CD4-positive, alpha-beta T cell (primary cell): ENCODE measurements at regions not wholly inside any gene's neighbourhood (a gene's known extent, or its start where the extent isn't known, plus 50 kb on each side); places are given as distances from the start of the nearest gene placed in this dataset.

Experiments used
- ATAC-seq: fragments of 200-7000 bp; cut with Tn5 transposase; one replicate; pipeline ENCODE4 v1.10.0; 2022; ENCODE audit warnings: mild to moderate bottlenecking; ENCODE audit not compliant: poor library complexity
- CTCF ChIA-PET: fragments of 350-600 bp; sonication (Branson Sonifier 250); formaldehyde crosslinking; loops from one replicate; lab custom pipeline; 2021; ENCODE audit warnings: antibody characterized with exemption, inconsistent platforms; lab: Charles Lee
- POLR2A ChIA-PET: fragments of 350-600 bp; sonication (Branson Sonifier 250); formaldehyde crosslinking; loops from one replicate; lab custom pipeline; 2021; ENCODE audit warnings: antibody characterized with exemption, inconsistent platforms; lab: Charles Lee
- DNase-seq, 14 experiments: peaks; one replicate each; pipeline ENCODE4 v3.0.0-alpha.2; 2013 to 2020; ENCODE audit warnings: mixed read lengths in 2 of 14
- H3K27ac ChIP-seq, 2 donors: one replicate each; pipeline versions ENCODE4 v1.5.1 to v1.7.0; 2013; ENCODE audit warnings: low read length in 2 of 2, low read depth in 1 of 2, mild to moderate bottlenecking in 1 of 2
- H3K27me3 ChIP-seq, 2 experiments: 1 replicate in 1 of 2; 2 replicates in 1 of 2; pipeline versions ENCODE4 v1.6.1 to v1.7.0; 2013; ENCODE audit warnings: low read length in 2 of 2, control low read depth in 1 of 2, mild to moderate bottlenecking in 1 of 2, moderate library complexity in 1 of 2; ENCODE audit not compliant: insufficient read depth in 2 of 2, control insufficient read depth in 1 of 2
- H3K36me3 ChIP-seq: one replicate; pipeline ENCODE4 v1.6.1; 2013; ENCODE audit warnings: low read length, control low read depth; ENCODE audit not compliant: insufficient read depth
- H3K4me1 ChIP-seq: one replicate; pipeline ENCODE4 v1.6.1; 2013; ENCODE audit warnings: low read length, control low read depth; ENCODE audit not compliant: insufficient read depth
- H3K4me3 ChIP-seq: one replicate; pipeline ENCODE4 v1.5.1; 2013; ENCODE audit warnings: mild to moderate bottlenecking, low read length, moderate library complexity
- H3K9me3 ChIP-seq, 2 experiments: 1 replicate in 1 of 2; 2 replicates in 1 of 2; pipeline versions ENCODE4 v1.6.1 to v1.7.0; 2013; ENCODE audit warnings: low read length in 2 of 2, mild to moderate bottlenecking in 2 of 2, control low read depth in 1 of 2, moderate library complexity in 1 of 2; ENCODE audit not compliant: control insufficient read depth in 1 of 2, insufficient read depth in 1 of 2
- H3K27ac Mint-ChIP-seq: one replicate; pipeline ENCODE4 v1.8.0; 2020; ENCODE audit warnings: mixed read lengths
- H3K27me3 Mint-ChIP-seq: one replicate; pipeline ENCODE4 v1.8.0; 2021; ENCODE audit warnings: mixed read lengths
- H3K36me3 Mint-ChIP-seq: one replicate; pipeline ENCODE4 v1.8.0; 2021; ENCODE audit warnings: low read depth, mixed read lengths
- H3K4me1 Mint-ChIP-seq: one replicate; pipeline ENCODE4 v1.8.0; 2021; ENCODE audit warnings: low read depth, mixed read lengths
- H3K4me3 Mint-ChIP-seq: one replicate; pipeline ENCODE4 v1.8.0; 2020; ENCODE audit warnings: mild to moderate bottlenecking, mixed read lengths
- H3K9me3 Mint-ChIP-seq: one replicate; pipeline ENCODE4 v1.8.0; 2020; ENCODE audit warnings: mixed read lengths
- intact Hi-C, 2 experiments: fragments of 100-400 bp; cut with DNase I in 1 of 2; cut with micrococcal nuclease in 1 of 2; formaldehyde crosslinking; loops; one replicate each; pipeline versions ENCODE4 v1.15.1 to v1.9.0; 2023 to 2025; cut with DNase I, micrococcal nuclease
- TF ChIP-seq, protein P1 (sequence below): fragments of 200-600 bp; IDR thresholded peaks from one replicate; pipeline ENCODE4 v1.8.0; 2022; ENCODE audit warnings: antibody characterized with exemption, mild to moderate bottlenecking

- H3K4me1 Mint-ChIP-seq: no peaks in the 10 kb centered on the region
- Histone ChIP-seq H3K4me3 (no peak overlapping the region), H3K36me3 (no peaks in the 10 kb centered on the region), H3K9me3 (no peaks in the 10 kb centered on the region), H3K4me1 (no peaks in the 10 kb centered on the region), H3K27me3 (no peaks in the 10 kb centered on the region), H3K27ac (no peak overlapping the region)
- H3K36me3 Mint-ChIP-seq: no peaks in the 10 kb centered on the region
- DNase-seq: no peak
- H3K9me3 Mint-ChIP-seq: peaks cover 3% of the 10 kb centered on the region
- H3K27ac Mint-ChIP-seq: no peak overlapping the region
- peaks cover 18% of the 10 kb centered on the region for H3K27me3 Mint-ChIP-seq
- no peak overlapping the region for H3K4me3 Mint-ChIP-seq
- TF ChIP-seq, protein P1, sequence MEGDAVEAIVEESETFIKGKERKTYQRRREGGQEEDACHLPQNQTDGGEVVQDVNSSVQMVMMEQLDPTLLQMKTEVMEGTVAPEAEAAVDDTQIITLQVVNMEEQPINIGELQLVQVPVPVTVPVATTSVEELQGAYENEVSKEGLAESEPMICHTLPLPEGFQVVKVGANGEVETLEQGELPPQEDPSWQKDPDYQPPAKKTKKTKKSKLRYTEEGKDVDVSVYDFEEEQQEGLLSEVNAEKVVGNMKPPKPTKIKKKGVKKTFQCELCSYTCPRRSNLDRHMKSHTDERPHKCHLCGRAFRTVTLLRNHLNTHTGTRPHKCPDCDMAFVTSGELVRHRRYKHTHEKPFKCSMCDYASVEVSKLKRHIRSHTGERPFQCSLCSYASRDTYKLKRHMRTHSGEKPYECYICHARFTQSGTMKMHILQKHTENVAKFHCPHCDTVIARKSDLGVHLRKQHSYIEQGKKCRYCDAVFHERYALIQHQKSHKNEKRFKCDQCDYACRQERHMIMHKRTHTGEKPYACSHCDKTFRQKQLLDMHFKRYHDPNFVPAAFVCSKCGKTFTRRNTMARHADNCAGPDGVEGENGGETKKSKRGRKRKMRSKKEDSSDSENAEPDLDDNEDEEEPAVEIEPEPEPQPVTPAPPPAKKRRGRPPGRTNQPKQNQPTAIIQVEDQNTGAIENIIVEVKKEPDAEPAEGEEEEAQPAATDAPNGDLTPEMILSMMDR: no peak
- ATAC-seq: no peak
- ChIA-PET CTCF (no interaction called here), POLR2A (no interaction called here)
- intact Hi-C loops: no loop called here
Measured at GRCh38 chr22:26082866-26083265, 86.4 kb upstream of the SEZ6L start.

GRCh38 chr22:26086359-26086758 is 82.9 kb upstream of the SEZ6L start:
- ATAC-seq: no peak
- H3K9me3 ChIP-seq: no peaks in the 10 kb centered on the region
- DNase-seq: no peak
- TF ChIP-seq, protein P1: no peak
- no peak overlapping the region for H3K27ac Mint-ChIP-seq
- no peaks in the 10 kb centered on the region for H3K4me1 ChIP-seq
- H3K4me1 Mint-ChIP-seq: no peaks in the 10 kb centered on the region
- H3K27ac ChIP-seq: no peak overlapping the region
- no peaks in the 10 kb centered on the region for H3K36me3 ChIP-seq
- no peaks in the 10 kb centered on the region for H3K9me3 Mint-ChIP-seq
- no peaks in the 10 kb centered on the region for H3K36me3 Mint-ChIP-seq
- CTCF ChIA-PET: no interaction called here
- POLR2A ChIA-PET: no interaction called here
- no peak overlapping the region for H3K4me3 ChIP-seq
- intact Hi-C loops: no loop called here
- H3K27me3 ChIP-seq: peaks cover 0 to 4% of the 10 kb centered on the region in 2 experiments
- no peak overlapping the region for H3K4me3 Mint-ChIP-seq
- peaks cover 4% of the 10 kb centered on the region for H3K27me3 Mint-ChIP-seq

- no peak for DNase-seq
- H3K4me3 Mint-ChIP-seq: no peak overlapping the region
Measured at GRCh38 chr22:26087816-26088215, 81.4 kb upstream of the SEZ6L start.

More at GRCh38 chr22:26087816-26088215, 81.4 kb upstream of the SEZ6L start:
- Mint-ChIP-seq H3K9me3 (no peaks in the 10 kb centered on the region), H3K27ac (no peak overlapping the region), H3K4me1 (no peaks in the 10 kb centered on the region), H3K36me3 (no peaks in the 10 kb centered on the region), H3K27me3 (peaks cover 4% of the 10 kb centered on the region)
- intact Hi-C loops: no loop called here
- no peak overlapping the region for H3K27ac ChIP-seq
- ChIA-PET CTCF (no interaction called here), POLR2A (no interaction called here)
- no peaks in the 10 kb centered on the region for H3K9me3 ChIP-seq
- no peaks in the 10 kb centered on the region for H3K4me1 ChIP-seq
- TF ChIP-seq, protein P1: no peak
- H3K36me3 ChIP-seq: no peaks in the 10 kb centered on the region
- H3K4me3 ChIP-seq: no peak overlapping the region
- H3K27me3 ChIP-seq: peaks cover 0 to 4% of the 10 kb centered on the region in 2 experiments
- ATAC-seq: no peak
